Hepatocyte (in vitro differentiated cells): ENCODE measurements at regions not wholly inside any gene's neighbourhood (a gene's known extent, or its start where the extent isn't known, plus 50 kb on each side); places are given as distances from the start of the nearest gene placed in this dataset.

Source experiments
- DNase-seq: peaks from one replicate; pipeline ENCODE4 v3.0.0-alpha.2; 2016; ENCODE audit warnings: low spot score
- H2AFZ ChIP-seq: fragments of 200-600 bp; sonication (generic); 2 replicates; pipeline ENCODE4 v1.6.0; 2016; ENCODE audit warnings: antibody characterized with exemption, mild to moderate bottlenecking
- H3K27ac ChIP-seq: fragments of 200-600 bp; sonication (generic); 2 replicates; pipeline ENCODE4 v1.5.1; 2016; ENCODE audit warnings: mild to moderate bottlenecking
- H3K27me3 ChIP-seq: fragments of 200-600 bp; sonication (generic); 2 replicates; pipeline ENCODE4 v1.6.1; 2016
- H3K36me3 ChIP-seq: fragments of 200-600 bp; sonication (generic); replicated peaks from 2 replicates; pipeline ENCODE4 v1.5.1; 2016; ENCODE audit warnings: low read depth; ENCODE audit not compliant: insufficient read depth
- H3K4me1 ChIP-seq: fragments of 200-600 bp; sonication (generic); 2 replicates; pipeline ENCODE4 v1.5.1; 2016; ENCODE audit warnings: mild to moderate bottlenecking, moderate library complexity; ENCODE audit not compliant: insufficient read depth
- H3K4me2 ChIP-seq: fragments of 200-600 bp; sonication (generic); 2 replicates; pipeline ENCODE4 v1.6.0; 2016
- H3K4me3 ChIP-seq: fragments of 200-600 bp; sonication (generic); 2 replicates; pipeline ENCODE4 v1.5.1; 2016; ENCODE audit warnings: mild to moderate bottlenecking
- H3K79me2 ChIP-seq: fragments of 200-600 bp; sonication (generic); 2 replicates; pipeline ENCODE4 v1.6.0; 2017; ENCODE audit warnings: mild to moderate bottlenecking
- H3K9me2 ChIP-seq: fragments of 200-600 bp; sonication (generic); replicated peaks from 2 replicates; pipeline ENCODE4 v1.6.0; 2017; ENCODE audit warnings: mild to moderate bottlenecking; ENCODE audit not compliant: insufficient read depth
- H3K9me3 ChIP-seq: fragments of 200-600 bp; sonication (generic); 2 replicates; pipeline ENCODE4 v1.5.1; 2016; ENCODE audit warnings: low read depth, mild to moderate bottlenecking
- H4K20me1 ChIP-seq: fragments of 200-600 bp; sonication (generic); 2 replicates; pipeline ENCODE4 v1.6.0; 2016; ENCODE audit warnings: mild to moderate bottlenecking; ENCODE audit not compliant: insufficient read depth, poor library complexity, severe bottlenecking
- EZH2 ChIP-seq: fragments of 200-600 bp; sonication (generic); IDR thresholded peaks from 2 replicates; pipeline ENCODE4 v1.6.1; 2016; ENCODE audit warnings: antibody characterized with exemption, mild to moderate bottlenecking, borderline replicate concordance
- EZH2phosphoT487 ChIP-seq: fragments of 200-600 bp; sonication (generic); IDR thresholded peaks from one replicate; pipeline ENCODE4 v1.6.1; 2018; ENCODE audit warnings: antibody characterized with exemption, mild to moderate bottlenecking, low read depth, moderate library complexity; ENCODE audit not compliant: unreplicated experiment, severe bottlenecking
- WGBS: methylation state at CpG from one replicate; pipeline ENCODE4 v1.1.6; 2016; ENCODE audit warnings: low lambda C conversion rate; ENCODE audit errors: missing lambda C conversion rate; 5-methylcytosine and 5-hydroxymethylcytosine counted together
- TF ChIP-seq, protein P1 (sequence below): fragments of 200-600 bp; sonication (generic); IDR thresholded peaks from 2 replicates; pipeline ENCODE4 v1.5.1; 2016; ENCODE audit warnings: antibody characterized with exemption, mild to moderate bottlenecking; ENCODE audit not compliant: poor library complexity

DNA sequence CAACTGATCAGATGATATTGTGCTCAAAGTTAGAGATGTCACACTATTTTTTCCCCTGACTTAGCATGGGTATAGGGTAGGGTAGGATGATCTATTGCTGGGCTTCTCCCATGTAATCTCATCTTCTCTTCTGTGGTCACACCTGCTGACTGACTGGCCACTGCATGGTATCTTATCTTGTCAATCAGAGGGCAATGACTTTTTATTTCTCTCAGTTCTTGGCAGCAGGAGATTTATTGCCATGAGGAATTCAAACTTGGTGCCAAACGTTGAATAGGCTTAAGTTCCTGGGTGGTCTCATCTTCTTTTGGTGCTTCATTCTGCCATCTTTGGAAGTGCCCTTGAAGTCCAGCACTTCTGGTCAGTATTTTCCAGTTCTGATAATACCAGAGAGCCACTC lies 226.4 kb upstream of the POGK start:
- H3K9me2 ChIP-seq: no peaks in the 10 kb centered on the region
- DNase-seq: no peak
- no peak overlapping the region for H3K4me2 ChIP-seq
- H4K20me1 ChIP-seq: no peaks in the 10 kb centered on the region
- no peaks in the 10 kb centered on the region for H3K9me3 ChIP-seq
- no peaks in the 10 kb centered on the region for H3K4me1 ChIP-seq
- H3K36me3 ChIP-seq: no peaks in the 10 kb centered on the region
- H3K27ac ChIP-seq: no peak overlapping the region
- TF ChIP-seq EZH2 (no peak), EZH2phosphoT487 (no peak)
- TF ChIP-seq, protein P1, sequence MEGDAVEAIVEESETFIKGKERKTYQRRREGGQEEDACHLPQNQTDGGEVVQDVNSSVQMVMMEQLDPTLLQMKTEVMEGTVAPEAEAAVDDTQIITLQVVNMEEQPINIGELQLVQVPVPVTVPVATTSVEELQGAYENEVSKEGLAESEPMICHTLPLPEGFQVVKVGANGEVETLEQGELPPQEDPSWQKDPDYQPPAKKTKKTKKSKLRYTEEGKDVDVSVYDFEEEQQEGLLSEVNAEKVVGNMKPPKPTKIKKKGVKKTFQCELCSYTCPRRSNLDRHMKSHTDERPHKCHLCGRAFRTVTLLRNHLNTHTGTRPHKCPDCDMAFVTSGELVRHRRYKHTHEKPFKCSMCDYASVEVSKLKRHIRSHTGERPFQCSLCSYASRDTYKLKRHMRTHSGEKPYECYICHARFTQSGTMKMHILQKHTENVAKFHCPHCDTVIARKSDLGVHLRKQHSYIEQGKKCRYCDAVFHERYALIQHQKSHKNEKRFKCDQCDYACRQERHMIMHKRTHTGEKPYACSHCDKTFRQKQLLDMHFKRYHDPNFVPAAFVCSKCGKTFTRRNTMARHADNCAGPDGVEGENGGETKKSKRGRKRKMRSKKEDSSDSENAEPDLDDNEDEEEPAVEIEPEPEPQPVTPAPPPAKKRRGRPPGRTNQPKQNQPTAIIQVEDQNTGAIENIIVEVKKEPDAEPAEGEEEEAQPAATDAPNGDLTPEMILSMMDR: no peak
- H3K79me2 ChIP-seq: no peaks in the 10 kb centered on the region
- no peaks in the 10 kb centered on the region for H3K27me3 ChIP-seq
- no peak overlapping the region for H2AFZ ChIP-seq
- 59% methylated on average over 1 of the region's 1 CpG for WGBS
- H3K4me3 ChIP-seq: no peak overlapping the region

DNA sequence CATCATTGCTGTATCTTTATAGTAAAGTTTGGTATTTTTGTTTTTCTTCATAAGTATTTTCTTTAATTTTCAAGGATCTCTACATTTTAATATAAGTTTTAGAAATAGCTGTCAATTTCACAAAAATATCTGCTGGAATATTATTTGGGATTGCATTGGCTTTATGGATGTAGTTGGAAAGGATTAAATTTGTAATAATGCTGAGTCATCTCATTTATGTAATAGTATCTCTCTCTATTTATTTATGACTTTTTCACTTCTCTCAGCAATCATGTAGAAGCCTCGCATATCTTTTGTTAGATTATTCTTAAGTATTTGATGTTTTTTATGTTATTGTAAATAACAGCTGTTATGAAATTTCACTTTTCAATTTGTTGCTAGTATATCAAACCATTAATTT lies 223.1 kb upstream of the POGK start:
- WGBS: 92% methylated on average over 1 of the region's 1 CpG
- Histone ChIP-seq H3K9me2 (no peaks in the 10 kb centered on the region), H4K20me1 (no peaks in the 10 kb centered on the region), H3K9me3 (no peaks in the 10 kb centered on the region), H3K4me2 (no peak overlapping the region), H3K27ac (no peak overlapping the region), H2AFZ (no peak overlapping the region), H3K4me1 (no peaks in the 10 kb centered on the region), H3K79me2 (no peaks in the 10 kb centered on the region), H3K36me3 (no peaks in the 10 kb centered on the region), H3K4me3 (no peak overlapping the region), H3K27me3 (no peaks in the 10 kb centered on the region)
- TF ChIP-seq EZH2phosphoT487: no peak
- no peak for DNase-seq

DNA sequence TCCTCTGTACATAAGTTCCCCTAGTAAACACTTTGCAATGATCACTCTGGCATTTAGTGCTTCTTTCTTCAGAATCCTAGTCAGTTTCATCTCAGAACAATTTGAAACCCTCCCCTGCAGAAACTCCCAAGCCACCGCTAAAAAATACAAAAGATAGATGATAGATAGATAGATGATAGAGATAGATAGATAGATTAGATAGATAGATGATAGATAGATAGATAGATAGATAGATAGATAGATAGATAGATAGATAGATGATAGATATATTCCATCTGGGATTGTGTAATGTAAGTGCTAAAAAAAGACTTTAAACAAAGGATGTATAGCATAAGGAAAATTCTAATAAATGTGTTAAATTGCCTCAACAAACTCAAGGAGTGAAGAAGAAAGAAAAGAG lies 212.6 kb upstream of the POGK start:
- no peaks in the 10 kb centered on the region for H3K27me3 ChIP-seq
- no peaks in the 10 kb centered on the region for H3K36me3 ChIP-seq
- H3K79me2 ChIP-seq: no peaks in the 10 kb centered on the region
- H3K4me2 ChIP-seq: no peak overlapping the region
- no peak overlapping the region for H2AFZ ChIP-seq
- no peaks in the 10 kb centered on the region for H3K9me2 ChIP-seq
- TF ChIP-seq EZH2: no peak
- no peak for TF ChIP-seq EZH2phosphoT487
- TF ChIP-seq, protein P1: no peak
- H3K4me3 ChIP-seq: no peak overlapping the region
- H3K27ac ChIP-seq: no peak overlapping the region
- H3K4me1 ChIP-seq: no peaks in the 10 kb centered on the region
- H3K9me3 ChIP-seq: no peaks in the 10 kb centered on the region
- DNase-seq: no peak
- H4K20me1 ChIP-seq: no peaks in the 10 kb centered on the region
- 88% methylated on average over 1 of the region's 1 CpG for WGBS

- H3K79me2 ChIP-seq: no peaks in the 10 kb centered on the region
- no peaks in the 10 kb centered on the region for H3K9me3 ChIP-seq
- no peak overlapping the region for H2AFZ ChIP-seq
- H3K4me3 ChIP-seq: no peak overlapping the region
- H3K27me3 ChIP-seq: no peaks in the 10 kb centered on the region
- no peaks in the 10 kb centered on the region for H3K36me3 ChIP-seq
- no peak overlapping the region for H3K27ac ChIP-seq
- no peaks in the 10 kb centered on the region for H4K20me1 ChIP-seq
- 40% methylated on average over 4 of the region's 4 CpGs for WGBS
- no peaks in the 10 kb centered on the region for H3K4me1 ChIP-seq
- TF ChIP-seq EZH2phosphoT487: no peak
- no peak overlapping the region for H3K4me2 ChIP-seq
- DNase-seq: no peak
- no peaks in the 10 kb centered on the region for H3K9me2 ChIP-seq
These were observed 211.7 kb upstream of the POGK start for GRCh38 chr1:166627558-166627957.

DNA sequence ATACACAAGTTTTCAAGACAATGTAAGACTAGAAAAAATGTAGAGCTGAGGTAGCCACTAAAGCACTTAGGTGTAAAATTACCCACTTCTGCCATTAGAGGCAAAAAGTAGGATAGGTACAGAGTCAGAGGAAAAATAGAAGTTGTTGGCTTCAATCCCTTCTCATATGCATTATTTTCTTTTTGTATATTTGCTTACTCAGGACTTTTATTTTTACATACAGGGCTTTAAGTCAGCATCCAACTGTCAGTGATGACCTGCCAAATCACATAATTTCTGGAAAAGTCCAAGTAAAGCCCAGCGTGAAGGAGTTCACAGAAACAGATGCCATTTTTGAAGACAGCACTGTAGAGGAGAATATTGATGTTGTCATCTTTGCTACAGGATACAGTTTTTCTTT lies 211.0 kb upstream of the POGK start:
- Histone ChIP-seq H3K9me2 (no peaks in the 10 kb centered on the region), H3K27me3 (no peaks in the 10 kb centered on the region), H3K27ac (no peak overlapping the region), H4K20me1 (no peaks in the 10 kb centered on the region), H3K4me3 (no peak overlapping the region), H2AFZ (no peak overlapping the region), H3K9me3 (no peaks in the 10 kb centered on the region), H3K79me2 (no peaks in the 10 kb centered on the region), H3K36me3 (no peaks in the 10 kb centered on the region), H3K4me1 (no peaks in the 10 kb centered on the region), H3K4me2 (no peak overlapping the region)
- no peak for DNase-seq
- WGBS: 89% methylated on average over 1 of the region's 1 CpG
- TF ChIP-seq EZH2 (no peak), EZH2phosphoT487 (no peak)
- TF ChIP-seq, protein P1: no peak
